CD4-positive, alpha-beta memory T cell (primary cell): ENCODE measurements at regions not wholly inside any gene's neighbourhood (a gene's known extent, or its start where the extent isn't known, plus 50 kb on each side); places are given as distances from the start of the nearest gene placed in this dataset.

Experiments
- CTCF ChIA-PET: fragments of 350-600 bp; sonication (Branson Sonifier 250); formaldehyde crosslinking; loops from one replicate; lab custom pipeline; 2021; ENCODE audit warnings: inconsistent platforms; ENCODE audit not compliant: partially characterized antibody; lab: Charles Lee
- POLR2A ChIA-PET: fragments of 350-600 bp; sonication (Branson Sonifier 250); formaldehyde crosslinking; loops from one replicate; lab custom pipeline; 2021; ENCODE audit not compliant: partially characterized antibody; lab: Charles Lee
- DNase-seq, 5 donors: peaks; one replicate each; pipeline versions ENCODE4 v3.0.0 to v3.0.0-alpha.2; 2020 to 2022; ENCODE audit warnings: mixed read lengths in 1 of 5
- H3K27ac ChIP-seq: one replicate; pipeline ENCODE4 v1.7.0; 2013; ENCODE audit warnings: low read depth, low read length
- H3K27me3 ChIP-seq: 2 replicates; pipeline ENCODE4 v1.7.0; 2013; ENCODE audit warnings: mild to moderate bottlenecking, low read length, moderate library complexity; ENCODE audit not compliant: insufficient read depth
- H3K36me3 ChIP-seq: 2 replicates; pipeline ENCODE4 v1.7.0; 2013; ENCODE audit warnings: mild to moderate bottlenecking, low read length, moderate library complexity; ENCODE audit not compliant: insufficient read depth
- H3K4me1 ChIP-seq: 2 replicates; pipeline ENCODE4 v1.7.0; 2013; ENCODE audit warnings: mild to moderate bottlenecking, low read length, moderate library complexity; ENCODE audit not compliant: insufficient read depth
- H3K4me3 ChIP-seq, 2 donors: one replicate each; pipeline ENCODE4 v1.7.0; 2013; ENCODE audit warnings: low read length in 2 of 2, mild to moderate bottlenecking in 1 of 2
- H3K9me3 ChIP-seq, 2 donors: one replicate each; pipeline ENCODE4 v1.7.0; 2013; ENCODE audit warnings: low read length in 2 of 2, control low read depth in 1 of 2; ENCODE audit not compliant: control insufficient read depth in 1 of 2
- H3K27ac Mint-ChIP-seq, 7 donors: one replicate each; pipeline ENCODE4 v1.8.0; 2020 to 2021; ENCODE audit warnings: mixed read lengths in 7 of 7, mild to moderate bottlenecking in 6 of 7, inconsistent platforms in 3 of 7, moderate library complexity in 3 of 7
- H3K27me3 Mint-ChIP-seq, 2 donors: one replicate each; pipeline ENCODE4 v1.8.0; 2020 to 2021; ENCODE audit warnings: mixed read lengths in 2 of 2
- H3K36me3 Mint-ChIP-seq, 2 donors: one replicate each; pipeline ENCODE4 v1.8.0; 2020 to 2021; ENCODE audit warnings: mixed read lengths in 2 of 2, inconsistent platforms in 1 of 2, mild to moderate bottlenecking in 1 of 2
- H3K4me1 Mint-ChIP-seq, 4 donors: one replicate each; pipeline ENCODE4 v1.8.0; 2020 to 2021; ENCODE audit warnings: mixed read lengths in 4 of 4, mild to moderate bottlenecking in 1 of 4
- H3K4me3 Mint-ChIP-seq, 8 donors: one replicate each; pipeline ENCODE4 v1.8.0; 2020 to 2021; ENCODE audit warnings: mixed read lengths in 8 of 8, mild to moderate bottlenecking in 7 of 8, moderate library complexity in 6 of 8, inconsistent platforms in 3 of 8
- H3K9me3 Mint-ChIP-seq, 8 donors: one replicate each; pipeline ENCODE4 v1.8.0; 2020 to 2021; ENCODE audit warnings: mixed read lengths in 8 of 8, mild to moderate bottlenecking in 5 of 8, inconsistent platforms in 3 of 8, moderate library complexity in 1 of 8
- intact Hi-C: fragments of 100-400 bp; cut with micrococcal nuclease; formaldehyde crosslinking; loops from one replicate; pipeline ENCODE4 v1.15.1; 2023

DNA sequence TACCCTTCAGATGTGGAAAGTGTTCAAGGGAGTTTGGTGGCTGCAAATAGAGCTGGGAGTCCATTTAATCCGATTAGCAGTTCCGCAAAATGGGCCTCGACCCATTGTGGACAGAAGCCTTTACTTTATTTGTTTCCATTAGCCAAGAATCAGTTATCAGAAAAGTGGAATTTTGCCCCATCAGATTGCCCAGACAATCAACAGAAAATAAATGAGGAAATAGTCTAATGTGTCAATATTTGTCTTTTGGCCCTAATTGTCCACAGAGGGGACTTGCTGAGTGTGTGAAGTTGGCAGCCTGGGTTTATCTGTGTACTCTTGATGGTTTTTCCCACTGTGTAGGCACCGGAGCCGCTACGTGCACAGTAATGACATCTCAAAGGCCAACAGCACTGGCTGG lies 134.3 kb downstream of the LINC00237 start:
- peaks cover 0 to 8% of the 10 kb centered on the region in 2 donors for H3K27me3 Mint-ChIP-seq
- Histone ChIP-seq H3K27me3 (no peaks in the 10 kb centered on the region), H3K36me3 (no peaks in the 10 kb centered on the region), H3K4me1 (no peaks in the 10 kb centered on the region), H3K4me3 (no peak overlapping the region), H3K9me3 (no peaks in the 10 kb centered on the region), H3K27ac (no peak overlapping the region)
- no peak for DNase-seq
- intact Hi-C loops, result no loop called here
- no peaks in the 10 kb centered on the region for H3K4me1 Mint-ChIP-seq
- CTCF ChIA-PET, result no interaction called here
- H3K36me3 Mint-ChIP-seq, result no peaks in the 10 kb centered on the region
- H3K27ac Mint-ChIP-seq, result no peak overlapping the region
- POLR2A ChIA-PET, result no interaction called here
- no peak overlapping the region for H3K4me3 Mint-ChIP-seq
- peaks cover 0 to 5% (median 0%) of the 10 kb centered on the region in 8 donors for H3K9me3 Mint-ChIP-seq

DNA sequence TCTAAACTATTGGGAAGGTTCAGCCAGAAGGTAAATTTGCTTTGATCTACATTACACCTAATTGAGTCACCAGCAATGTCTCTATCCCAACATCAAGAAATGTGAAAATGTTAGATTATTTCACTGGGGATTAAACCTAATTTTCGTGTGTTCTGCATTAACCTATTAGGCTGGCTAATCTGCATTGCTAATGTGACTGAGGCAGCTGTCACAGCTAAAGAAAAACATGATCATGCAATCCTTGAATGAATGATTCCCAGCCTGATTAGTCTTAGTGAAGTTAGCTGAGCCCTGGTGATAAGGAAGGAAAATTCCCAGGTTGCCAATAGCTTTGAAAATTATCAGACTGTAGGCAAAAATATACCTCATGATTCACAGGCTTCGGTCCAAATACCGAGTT lies 135.3 kb downstream of the LINC00237 start:
- intact Hi-C loops, result no loop called here
- no peaks in the 10 kb centered on the region for H3K36me3 ChIP-seq
- no peaks in the 10 kb centered on the region for H3K9me3 ChIP-seq
- DNase-seq, result no peak
- peaks cover 0 to 5% (median 0%) of the 10 kb centered on the region in 8 donors for H3K9me3 Mint-ChIP-seq
- no peak overlapping the region for H3K4me3 Mint-ChIP-seq
- no peak overlapping the region for H3K4me3 ChIP-seq
- H3K36me3 Mint-ChIP-seq, result no peaks in the 10 kb centered on the region
- H3K27ac Mint-ChIP-seq, result no peak overlapping the region
- H3K27ac ChIP-seq, result no peak overlapping the region
- no peaks in the 10 kb centered on the region for H3K27me3 ChIP-seq
- peaks cover 0 to 8% of the 10 kb centered on the region in 2 donors for H3K27me3 Mint-ChIP-seq
- no peaks in the 10 kb centered on the region for H3K4me1 Mint-ChIP-seq
- ChIA-PET POLR2A (no interaction called here), CTCF (no interaction called here)
- no peaks in the 10 kb centered on the region for H3K4me1 ChIP-seq

DNA sequence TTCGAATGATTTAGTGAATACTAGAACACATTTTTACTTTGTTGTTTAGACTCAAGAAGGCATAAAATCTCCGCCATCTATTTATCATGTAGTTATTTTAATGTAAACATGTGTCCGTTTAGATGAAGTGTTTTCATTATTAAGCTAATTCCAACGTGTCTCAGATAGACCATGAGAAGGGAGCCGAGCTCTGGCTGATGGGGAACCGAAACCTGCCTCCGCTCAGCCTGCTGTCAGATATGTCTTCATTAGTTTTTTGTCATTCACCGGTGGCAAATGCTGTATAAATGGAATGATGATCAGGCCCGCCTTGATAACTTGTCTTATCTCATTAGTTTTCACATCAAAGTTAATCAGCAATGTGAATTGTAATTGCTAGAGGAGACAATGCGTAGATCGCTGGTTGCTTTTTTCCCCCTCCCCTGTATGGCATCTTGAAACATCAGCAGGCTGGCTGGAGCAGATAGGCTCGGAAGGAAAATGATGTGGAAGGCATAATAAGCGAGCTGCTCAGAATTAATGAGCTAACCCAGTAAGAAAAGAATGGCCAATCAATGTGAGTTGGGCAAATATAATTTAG lies 136.4 kb downstream of the LINC00237 start:
- Histone ChIP-seq H3K9me3 (no peaks in the 10 kb centered on the region), H3K4me3 (no peak overlapping the region), H3K27me3 (no peaks in the 10 kb centered on the region), H3K4me1 (no peaks in the 10 kb centered on the region), H3K36me3 (no peaks in the 10 kb centered on the region), H3K27ac (no peak overlapping the region)
- Mint-ChIP-seq H3K36me3 (no peaks in the 10 kb centered on the region), H3K4me3 (no peak overlapping the region), H3K27me3 (peaks cover 0 to 8% of the 10 kb centered on the region in 2 donors), H3K9me3 (peaks cover 0 to 5% (median 0%) of the 10 kb centered on the region in 8 donors), H3K4me1 (no peaks in the 10 kb centered on the region), H3K27ac (no peak overlapping the region)
- intact Hi-C loops, result no loop called here
- POLR2A ChIA-PET, result no interaction called here
- no peak for DNase-seq
- CTCF ChIA-PET, result no interaction called here

DNA sequence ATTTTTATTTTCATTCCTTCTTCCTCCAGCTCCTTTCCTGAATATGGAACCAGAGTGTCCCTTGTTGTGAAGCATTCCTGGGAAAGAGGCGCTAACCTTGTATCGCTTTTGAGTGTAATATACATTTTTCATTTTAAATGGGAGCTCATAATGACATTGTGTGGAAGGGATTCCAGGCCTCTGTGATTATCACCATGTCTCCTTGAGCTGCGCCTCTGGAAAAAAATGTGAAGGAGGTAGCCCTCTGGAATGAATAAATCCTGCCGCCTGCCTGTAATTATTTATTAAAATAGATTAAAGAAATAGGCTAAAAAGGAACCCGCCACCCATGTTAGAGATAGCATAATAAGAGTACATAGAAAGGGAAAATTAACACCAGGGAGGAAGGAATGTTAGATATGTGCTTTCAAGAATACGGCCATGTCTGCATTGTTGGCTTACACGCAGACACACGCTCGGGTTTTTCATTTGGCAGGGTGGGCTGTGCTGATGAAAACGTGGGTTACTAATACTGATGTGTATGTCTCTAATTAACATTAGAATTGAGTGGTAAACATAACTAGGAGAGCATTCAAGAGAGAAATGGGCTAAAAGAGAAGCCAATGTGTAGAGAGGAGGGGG lies 138.5 kb downstream of the LINC00237 start:
- Mint-ChIP-seq H3K9me3 (no peaks in the 10 kb centered on the region), H3K4me1 (no peaks in the 10 kb centered on the region), H3K4me3 (no peak overlapping the region), H3K36me3 (no peaks in the 10 kb centered on the region), H3K27me3 (peaks cover 2 to 4% of the 10 kb centered on the region in 2 donors), H3K27ac (no peak overlapping the region)
- ChIA-PET CTCF (no interaction called here), POLR2A (no interaction called here)
- Histone ChIP-seq H3K4me1 (no peaks in the 10 kb centered on the region), H3K4me3 (no peak overlapping the region), H3K27ac (no peak overlapping the region), H3K27me3 (no peaks in the 10 kb centered on the region), H3K36me3 (no peaks in the 10 kb centered on the region), H3K9me3 (no peaks in the 10 kb centered on the region)
- intact Hi-C loops, result no loop called here
- no peak for DNase-seq

- Histone ChIP-seq H3K4me1 (no peaks in the 10 kb centered on the region), H3K36me3 (no peaks in the 10 kb centered on the region), H3K4me3 (no peak overlapping the region), H3K9me3 (no peaks in the 10 kb centered on the region), H3K27ac (no peak overlapping the region), H3K27me3 (no peaks in the 10 kb centered on the region)
- Mint-ChIP-seq H3K9me3 (peaks cover 0 to under 1% (median 0%) of the 10 kb centered on the region in 8 donors), H3K4me1 (no peaks in the 10 kb centered on the region), H3K4me3 (no peak overlapping the region), H3K36me3 (no peaks in the 10 kb centered on the region), H3K27ac (no peak overlapping the region), H3K27me3 (peaks cover 2 to 11% of the 10 kb centered on the region in 2 donors)
- ChIA-PET POLR2A (no interaction called here), CTCF (no interaction called here)
- intact Hi-C loops, result no loop called here
- no peak for DNase-seq
These were observed 140.0 kb downstream of the LINC00237 start for GRCh38 chr20:20966171-20966570.

GRCh38 chr20:20959031-20959755 lies 147.0 kb downstream of the LINC00237 start:
- CTCF ChIA-PET, result no interaction called here
- peaks cover 0 to 2% (median 0%) of the 10 kb centered on the region in 8 donors for H3K9me3 Mint-ChIP-seq
- H3K4me1 Mint-ChIP-seq, result no peaks in the 10 kb centered on the region
- Histone ChIP-seq H3K27ac (no peak overlapping the region), H3K4me1 (no peaks in the 10 kb centered on the region), H3K36me3 (no peaks in the 10 kb centered on the region), H3K4me3 (no peak overlapping the region), H3K9me3 (no peaks in the 10 kb centered on the region), H3K27me3 (no peaks in the 10 kb centered on the region)
- peaks cover 2 to 19% of the 10 kb centered on the region in 2 donors for H3K27me3 Mint-ChIP-seq
- no peaks in the 10 kb centered on the region for H3K36me3 Mint-ChIP-seq
- no peak overlapping the region for H3K27ac Mint-ChIP-seq
- intact Hi-C loops, result no loop called here
- no peak for DNase-seq
- POLR2A ChIA-PET, result no interaction called here
- no peak overlapping the region for H3K4me3 Mint-ChIP-seq

- Histone ChIP-seq H3K4me3 (no peak overlapping the region), H3K27me3 (no peaks in the 10 kb centered on the region), H3K27ac (no peak overlapping the region), H3K9me3 (no peaks in the 10 kb centered on the region), H3K4me1 (no peaks in the 10 kb centered on the region), H3K36me3 (no peaks in the 10 kb centered on the region)
- H3K27ac Mint-ChIP-seq, result no peak overlapping the region
- ChIA-PET CTCF (no interaction called here), POLR2A (no interaction called here)
- peaks cover 0 to 2% (median 0%) of the 10 kb centered on the region in 8 donors for H3K9me3 Mint-ChIP-seq
- no peaks in the 10 kb centered on the region for H3K4me1 Mint-ChIP-seq
- H3K27me3 Mint-ChIP-seq, result peaks cover 0 to 18% of the 10 kb centered on the region in 2 donors
- intact Hi-C loops, result no loop called here
- H3K36me3 Mint-ChIP-seq, result no peaks in the 10 kb centered on the region
- H3K4me3 Mint-ChIP-seq, result no peak overlapping the region
- DNase-seq, result no peak
These were observed 149.6 kb downstream of the LINC00237 start for GRCh38 chr20:20956513-20956931.
